ENCODE measurements at regions not wholly inside any gene's neighbourhood (a gene's known extent, or its start where the extent isn't known, plus 50 kb on each side); places are given as distances from the start of the nearest gene placed in this dataset.

- TF ChIP-seq, protein P1, sequence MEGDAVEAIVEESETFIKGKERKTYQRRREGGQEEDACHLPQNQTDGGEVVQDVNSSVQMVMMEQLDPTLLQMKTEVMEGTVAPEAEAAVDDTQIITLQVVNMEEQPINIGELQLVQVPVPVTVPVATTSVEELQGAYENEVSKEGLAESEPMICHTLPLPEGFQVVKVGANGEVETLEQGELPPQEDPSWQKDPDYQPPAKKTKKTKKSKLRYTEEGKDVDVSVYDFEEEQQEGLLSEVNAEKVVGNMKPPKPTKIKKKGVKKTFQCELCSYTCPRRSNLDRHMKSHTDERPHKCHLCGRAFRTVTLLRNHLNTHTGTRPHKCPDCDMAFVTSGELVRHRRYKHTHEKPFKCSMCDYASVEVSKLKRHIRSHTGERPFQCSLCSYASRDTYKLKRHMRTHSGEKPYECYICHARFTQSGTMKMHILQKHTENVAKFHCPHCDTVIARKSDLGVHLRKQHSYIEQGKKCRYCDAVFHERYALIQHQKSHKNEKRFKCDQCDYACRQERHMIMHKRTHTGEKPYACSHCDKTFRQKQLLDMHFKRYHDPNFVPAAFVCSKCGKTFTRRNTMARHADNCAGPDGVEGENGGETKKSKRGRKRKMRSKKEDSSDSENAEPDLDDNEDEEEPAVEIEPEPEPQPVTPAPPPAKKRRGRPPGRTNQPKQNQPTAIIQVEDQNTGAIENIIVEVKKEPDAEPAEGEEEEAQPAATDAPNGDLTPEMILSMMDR (IDR thresholded peaks at IDR 0.05; ENCODE audit: insufficient read depth, low read length): no peak
- H3K4me3 ChIP-seq (ENCODE audit: low read depth, low read length): no peak overlapping the region
- peak; percentile 16 for DNase-seq (ENCODE audit: low read depth)
These were observed 675.6 kb downstream of the TBL1XR1 start for GRCh38 chr3:176521531-176522175.

DNA sequence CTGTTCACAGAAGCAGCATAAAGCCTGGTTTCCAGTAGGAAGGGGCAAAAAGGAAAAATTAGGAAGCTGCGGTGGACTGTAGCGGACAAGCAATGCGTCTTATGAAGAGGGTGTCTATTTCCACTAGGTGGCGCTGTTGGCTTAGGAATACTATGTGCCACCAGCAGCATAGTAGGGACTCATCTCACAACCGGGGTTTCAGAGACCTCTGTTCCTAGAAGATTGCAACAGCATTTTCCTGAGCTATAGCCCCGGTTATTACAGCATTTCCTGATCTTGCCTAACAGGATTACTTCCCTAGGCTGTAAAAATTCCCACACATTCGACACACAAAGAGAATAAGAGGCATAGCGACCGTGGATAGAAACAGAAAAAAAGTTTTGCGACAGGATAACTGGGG lies 683.0 kb downstream of the TBL1XR1 start:
- DNase-seq (ENCODE audit: low read depth): peak; percentile 57
- TF ChIP-seq, protein P1 (IDR thresholded peaks at IDR 0.05; ENCODE audit: insufficient read depth, low read length): peak; percentile 47
- no peak overlapping the region for H3K4me3 ChIP-seq (ENCODE audit: low read depth, low read length)

DNA sequence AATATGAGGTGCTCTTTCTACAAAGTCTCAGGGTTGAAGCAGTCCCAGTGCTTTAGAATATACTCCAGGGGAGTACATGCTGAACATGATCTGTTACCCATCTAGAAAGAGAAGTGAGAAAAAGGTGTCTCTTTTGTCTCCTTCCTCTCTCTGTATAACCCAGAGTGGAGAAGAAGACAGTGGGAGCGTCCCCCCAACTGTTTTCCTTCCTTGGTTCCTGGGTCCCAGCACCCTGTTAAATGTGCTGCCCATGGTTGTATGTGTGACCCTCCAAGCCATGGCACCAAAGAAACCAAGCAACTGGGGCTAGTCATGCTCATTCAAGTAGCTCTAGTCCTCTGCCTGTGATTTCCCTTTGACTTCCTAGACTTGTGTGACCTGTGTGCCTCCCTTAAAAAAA lies 683.7 kb downstream of the TBL1XR1 start:
- no peak overlapping the region for H3K4me3 ChIP-seq (ENCODE audit: low read depth, low read length)
- TF ChIP-seq, protein P1 (IDR thresholded peaks at IDR 0.05; ENCODE audit: insufficient read depth, low read length): no peak
- no peak for DNase-seq (ENCODE audit: low read depth)

- TF ChIP-seq, protein P1 (IDR thresholded peaks at IDR 0.05; ENCODE audit: insufficient read depth, low read length): no peak
- DNase-seq (ENCODE audit: low read depth): no peak
- H3K4me3 ChIP-seq (ENCODE audit: low read depth, low read length): no peak overlapping the region
These were observed 685.2 kb downstream of the TBL1XR1 start for GRCh38 chr3:176512037-176512436.

- TF ChIP-seq, protein P1 (IDR thresholded peaks at IDR 0.05; ENCODE audit: insufficient read depth, low read length): no peak
- DNase-seq (ENCODE audit: low read depth): no peak
- no peak overlapping the region for H3K4me3 ChIP-seq (ENCODE audit: low read depth, low read length)
These were observed 687.2 kb downstream of the TBL1XR1 start for GRCh38 chr3:176510097-176510496.

- H3K4me3 ChIP-seq (ENCODE audit: low read depth, low read length): no peak overlapping the region
- TF ChIP-seq, protein P1 (IDR thresholded peaks at IDR 0.05; ENCODE audit: insufficient read depth, low read length): no peak
- no peak for DNase-seq (ENCODE audit: low read depth)
These were observed 691.2 kb downstream of the TBL1XR1 start for GRCh38 chr3:176505878-176506621.
